ENCODE measurements at regions not wholly inside any gene's neighbourhood (a gene's known extent, or its start where the extent isn't known, plus 50 kb on each side); places are given as distances from the start of the nearest gene placed in this dataset.

DNA sequence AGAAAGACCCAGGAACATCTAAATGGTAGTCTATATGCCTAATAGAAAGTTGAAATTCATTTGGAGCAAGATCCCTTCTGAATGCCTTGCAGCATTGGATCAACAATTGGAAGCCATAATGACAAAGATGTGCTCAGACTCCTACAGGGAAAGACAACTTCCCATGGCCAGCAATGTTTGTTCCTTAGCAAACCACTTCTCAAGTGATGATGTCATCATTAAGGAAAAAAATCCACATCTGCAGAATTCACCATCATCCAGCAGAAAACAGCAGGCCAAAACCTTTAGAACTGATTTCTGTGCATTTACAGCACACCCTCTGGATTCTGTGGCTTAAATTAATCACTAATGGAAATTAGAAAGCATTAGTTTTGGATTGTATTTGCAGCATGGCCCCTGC is 82.4 kb upstream of the ZIC3 start:
- no peak for DNase-seq

DNA sequence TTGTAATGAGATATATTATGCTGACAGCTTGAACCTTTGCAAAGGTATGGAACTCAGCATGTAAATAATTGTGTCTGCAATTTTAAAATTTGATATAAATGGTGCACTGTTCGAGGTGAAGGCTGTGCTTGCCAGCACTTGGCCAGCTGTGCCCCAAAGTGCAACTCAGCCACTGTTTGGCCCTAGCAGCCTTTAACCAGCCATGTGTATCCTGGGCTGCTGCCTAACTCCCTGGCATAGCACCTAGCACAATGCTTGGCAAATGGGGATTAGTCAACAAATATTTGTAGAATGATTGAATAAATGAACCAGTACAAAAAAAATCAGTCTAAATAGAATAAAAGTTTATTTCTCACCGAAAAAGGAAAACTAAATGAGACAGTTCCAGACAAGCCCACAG is 83.8 kb upstream of the ZIC3 start:
- DNase-seq: no peak

DNA sequence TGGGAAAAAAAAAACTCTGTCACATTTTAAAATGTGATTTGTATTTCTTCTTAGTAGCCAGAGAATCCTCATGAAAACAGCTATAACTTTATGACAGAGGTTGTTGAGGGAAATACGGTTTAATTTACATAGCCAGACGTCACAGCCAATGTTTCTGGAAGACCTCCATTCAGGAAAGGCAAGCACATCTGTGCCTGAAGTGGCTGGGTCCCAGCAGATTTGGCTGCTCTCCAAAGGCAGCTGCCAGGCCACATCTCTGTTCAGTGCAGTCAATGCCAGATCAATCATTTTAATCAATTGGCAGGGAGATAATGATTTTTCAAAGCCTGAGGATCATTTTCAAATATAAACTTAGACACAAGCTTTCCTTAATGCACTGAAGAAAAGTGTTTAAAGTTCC is 86.5 kb upstream of the ZIC3 start:
- no peak for DNase-seq

DNA sequence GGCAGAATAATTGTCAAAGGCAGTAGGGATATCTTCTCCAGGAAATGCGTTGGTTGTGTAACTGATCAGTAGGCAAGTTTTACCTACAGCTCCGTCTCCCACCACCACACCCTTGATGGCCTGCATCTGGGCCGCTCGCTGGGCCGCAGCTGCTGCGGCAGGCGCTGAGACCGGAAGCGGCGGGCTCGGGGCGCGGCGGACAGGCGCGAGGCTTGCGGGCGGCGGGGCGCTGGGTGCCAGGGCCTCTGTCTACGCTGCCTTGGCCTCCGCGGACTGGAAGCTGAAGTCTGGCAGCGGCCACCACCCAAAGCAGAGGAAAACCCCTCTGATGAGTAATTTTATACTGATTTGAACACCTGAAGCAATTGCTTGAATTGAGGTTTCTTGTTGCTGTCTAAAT is 124.2 kb upstream of the ZIC3 start:
- DNase-seq: no peak

DNA sequence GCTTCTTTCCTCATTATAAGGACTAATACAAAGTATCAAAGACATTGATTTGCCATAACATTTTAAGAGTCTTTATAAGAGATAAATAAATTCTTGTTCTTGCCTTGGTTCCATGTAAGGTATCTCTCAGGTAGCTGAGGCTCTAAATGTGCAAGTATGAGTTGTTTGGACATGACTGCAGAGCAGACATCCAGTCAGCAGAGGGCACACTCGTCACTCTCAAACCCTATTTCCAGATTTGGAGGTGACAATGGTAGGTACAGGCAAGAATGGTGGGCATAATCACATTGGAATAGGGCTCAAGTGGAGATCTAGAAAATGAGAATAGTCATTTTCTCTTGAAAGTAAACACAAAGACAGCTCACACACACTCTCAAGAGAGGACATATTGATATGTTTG is 133.3 kb upstream of the ZIC3 start:
- no peak for DNase-seq

DNA sequence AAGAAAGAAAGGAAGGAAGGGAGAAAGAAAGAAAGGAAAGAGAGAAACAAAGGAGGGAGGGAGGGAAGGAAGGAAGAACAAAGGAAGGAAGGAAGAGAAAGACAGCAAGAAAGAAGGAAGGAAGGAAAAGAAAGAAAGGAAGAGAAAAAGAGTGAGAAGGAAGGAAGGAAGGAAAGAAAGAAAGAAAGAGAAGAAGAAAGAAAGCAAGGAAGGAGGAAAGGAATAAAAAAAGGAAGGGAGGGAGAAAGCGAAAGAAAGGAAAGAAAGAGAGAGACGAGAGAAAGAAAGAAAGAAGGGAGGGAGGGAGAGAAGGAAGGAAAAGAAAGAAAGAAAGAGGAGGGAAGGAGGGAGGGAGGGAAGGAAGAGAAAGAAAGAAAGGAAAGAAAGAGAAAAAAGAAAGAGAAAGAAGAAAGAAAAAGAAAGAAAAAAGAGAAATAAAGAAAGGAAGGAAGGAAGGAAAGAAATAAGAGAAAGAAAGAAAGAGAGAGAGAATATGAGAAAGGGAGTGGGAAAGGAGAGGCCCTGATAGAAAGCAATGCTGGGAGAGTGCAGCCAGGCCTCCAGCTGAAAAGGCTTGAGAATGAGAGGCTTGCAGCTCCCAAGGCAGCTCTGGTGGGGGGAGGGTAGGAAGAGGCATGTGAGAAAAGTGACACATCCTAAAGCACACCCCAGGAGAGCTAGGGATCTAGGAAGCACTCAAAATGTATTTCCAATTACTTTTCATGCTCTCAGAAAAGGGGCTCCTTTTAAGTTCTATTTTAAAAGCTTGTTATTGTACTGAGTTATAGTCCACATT is 134.0 kb upstream of the ZIC3 start:
- no peak for DNase-seq

DNA sequence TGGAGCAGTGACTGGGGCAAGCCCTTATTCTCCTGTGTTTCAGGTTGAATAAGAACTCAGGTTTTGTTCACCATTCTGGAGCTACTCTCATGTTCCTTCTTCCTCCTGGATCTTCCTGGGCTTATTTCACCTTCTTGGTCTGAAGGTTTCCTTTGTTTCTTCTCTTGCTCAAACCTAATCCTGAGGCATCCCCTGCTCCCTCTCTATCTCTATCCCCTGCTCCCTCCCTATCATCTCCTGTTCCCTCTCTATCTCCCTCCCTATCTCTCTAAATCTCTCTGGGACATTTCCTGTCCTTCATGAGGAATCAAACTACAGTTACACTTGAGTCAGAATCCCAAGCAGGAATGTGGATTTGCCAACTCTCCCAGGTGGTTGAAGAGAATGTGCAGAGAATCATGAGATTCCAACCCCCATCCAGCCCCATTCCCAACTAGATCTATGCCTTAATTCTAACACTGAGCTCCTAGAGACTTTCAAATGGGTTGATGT is 134.9 kb upstream of the ZIC3 start:
- DNase-seq: no peak

DNA sequence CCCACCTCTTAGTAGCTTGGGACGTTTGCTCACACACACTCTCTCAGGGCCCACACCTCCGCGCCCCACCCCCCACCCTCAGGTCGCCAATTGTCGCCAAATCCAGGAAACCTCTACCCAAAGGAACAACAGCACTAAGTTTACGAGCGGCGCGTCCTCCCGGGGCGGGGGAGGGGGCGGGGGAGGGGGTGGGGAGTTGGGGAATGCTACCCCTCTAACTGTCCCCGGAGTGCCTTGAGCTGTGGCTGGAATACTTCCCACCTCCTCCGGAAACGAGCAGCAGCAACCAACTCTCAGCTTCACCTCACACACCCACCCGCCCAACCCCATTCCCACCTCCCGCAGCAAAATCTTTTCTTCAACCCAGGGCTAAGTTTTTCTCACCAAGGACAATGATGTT is 135.6 kb upstream of the ZIC3 start:
- DNase-seq: no peak

DNA sequence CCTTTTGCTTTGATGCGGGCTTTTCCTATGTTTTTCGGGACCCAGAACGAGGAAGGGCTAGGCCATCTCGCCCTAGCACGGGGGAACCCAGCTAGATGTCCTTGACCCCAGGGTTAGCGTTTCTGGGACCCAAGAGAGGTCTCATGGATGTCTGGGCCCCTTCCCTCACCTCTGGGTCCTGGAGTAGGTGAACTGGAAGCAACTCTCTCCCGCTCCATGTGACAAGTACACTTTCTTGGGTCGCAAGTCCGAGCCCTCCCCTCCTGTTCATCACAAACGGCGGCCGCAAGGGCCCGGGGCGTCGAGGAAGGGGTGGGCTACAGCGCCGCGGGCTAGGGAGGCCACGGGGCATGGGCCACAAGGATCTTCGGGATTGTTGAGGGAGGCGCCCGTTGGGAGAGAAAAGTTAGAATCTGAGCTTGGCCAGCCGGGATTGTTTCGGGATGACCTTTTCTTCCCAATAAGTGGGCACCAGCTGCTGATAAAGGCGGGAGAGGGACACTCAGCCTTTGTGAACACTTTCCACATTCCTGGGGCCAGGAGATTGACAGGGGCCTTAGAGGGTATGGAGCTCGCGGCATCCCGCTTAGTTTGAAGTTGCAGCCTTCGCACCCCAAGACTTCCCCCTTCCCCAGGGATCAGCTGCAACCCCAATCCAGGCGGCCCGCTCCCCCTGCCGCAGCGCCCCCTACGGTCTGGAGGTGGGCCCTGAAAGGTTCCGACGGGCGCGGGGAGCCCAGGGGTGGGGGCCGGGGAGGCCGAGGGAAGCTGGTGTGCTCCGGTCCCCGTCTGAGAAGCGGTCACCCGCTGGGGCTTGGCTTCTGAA is 136.9 kb upstream of the ZIC3 start:
- DNase-seq: no peak

DNA sequence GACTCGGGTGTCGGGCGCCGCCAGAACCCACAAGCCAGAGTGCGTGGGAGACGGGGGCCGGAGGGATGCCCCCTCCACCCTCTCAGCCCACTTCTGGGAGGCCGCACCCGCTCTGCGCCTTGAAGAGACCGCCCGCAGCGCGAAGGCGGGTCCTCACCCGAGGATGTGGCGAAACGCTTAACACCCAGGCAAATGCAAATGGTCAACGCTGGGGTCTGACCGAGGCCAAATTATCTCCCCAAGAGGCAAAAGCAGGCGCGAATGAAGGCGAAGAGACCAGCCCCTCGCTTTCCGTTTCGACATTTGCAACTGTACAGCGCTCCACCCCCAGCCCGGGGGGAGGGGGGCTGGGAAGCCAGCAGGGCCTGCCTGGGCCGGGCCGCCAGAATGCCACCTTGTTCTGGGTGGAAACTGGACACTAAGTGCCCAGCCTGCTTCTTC is 137.7 kb upstream of the ZIC3 start:
- no peak for DNase-seq

DNA sequence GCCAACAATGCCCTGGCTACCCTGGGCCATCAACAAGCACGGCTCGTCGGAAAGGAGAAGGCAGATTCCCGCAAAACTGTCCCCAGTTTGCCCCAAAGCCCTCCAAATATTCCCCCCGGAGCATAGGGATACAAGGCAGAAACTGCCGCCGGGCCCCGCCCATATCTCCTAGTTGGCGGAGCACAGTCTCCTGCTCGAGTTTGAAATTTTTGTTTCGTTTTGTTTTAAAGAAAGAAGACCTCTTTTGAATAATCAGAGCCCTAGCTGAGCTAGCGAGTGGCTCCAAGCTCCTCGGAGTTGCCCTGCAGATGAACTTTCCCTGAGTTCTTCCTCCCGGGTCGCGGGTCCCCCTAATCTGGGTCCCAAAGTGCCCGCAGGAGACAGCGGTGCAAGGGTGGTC is 138.1 kb upstream of the ZIC3 start:
- no peak for DNase-seq

DNA sequence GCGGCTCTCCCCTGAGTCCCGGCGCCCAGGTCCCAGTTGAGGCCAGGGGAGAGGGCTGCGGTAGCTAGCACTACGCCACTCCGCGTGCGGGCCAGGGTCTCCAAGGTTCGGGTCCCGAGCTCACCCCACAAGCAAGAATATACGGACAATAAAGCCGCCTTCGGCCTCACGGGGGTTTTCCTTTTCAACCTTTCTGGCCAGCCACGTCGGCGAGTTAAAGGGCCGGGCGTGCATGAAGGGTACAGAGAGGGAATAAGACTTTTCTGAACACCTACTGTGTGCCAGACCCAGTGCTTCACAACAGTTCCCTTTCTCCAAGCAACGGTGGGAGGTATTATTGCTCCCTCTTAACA is 138.5 kb upstream of the ZIC3 start:
- DNase-seq: no peak

DNA sequence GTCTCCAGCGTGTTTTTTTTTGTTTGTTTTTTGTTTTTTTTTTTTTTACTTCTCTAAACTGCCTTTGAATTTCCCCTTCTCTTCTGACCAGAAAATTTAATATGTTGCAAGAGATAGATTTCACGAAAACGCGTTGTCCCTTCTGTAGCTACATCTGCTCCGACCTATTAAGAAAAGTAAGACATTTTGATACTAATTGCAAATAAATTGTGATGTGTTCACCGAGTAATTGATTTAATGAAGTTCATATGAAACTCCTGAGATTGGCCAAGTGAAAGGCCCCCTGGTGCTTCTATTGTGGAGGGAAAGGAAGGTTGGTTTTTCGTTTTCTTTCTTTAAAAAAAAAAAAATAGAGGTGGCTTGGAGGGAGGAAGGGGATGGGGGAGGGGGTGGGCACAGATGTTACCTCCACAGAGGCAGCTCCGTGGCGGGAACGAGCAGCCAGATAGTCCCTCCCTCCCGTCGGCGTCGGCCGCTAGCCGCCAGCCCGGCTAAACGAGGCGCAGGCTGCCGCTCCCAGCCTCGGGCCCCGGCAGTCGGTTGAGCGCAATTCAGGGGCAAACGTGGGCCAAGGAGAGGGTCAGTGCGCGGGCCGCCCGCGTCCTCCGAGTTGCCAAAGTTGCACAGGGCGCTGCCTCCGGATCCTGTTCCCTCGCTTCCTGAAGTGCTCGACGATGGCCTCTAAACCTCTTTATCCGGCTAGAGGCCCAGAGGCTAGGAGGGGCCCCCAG is 139.1 kb upstream of the ZIC3 start:
- DNase-seq: no peak

DNA sequence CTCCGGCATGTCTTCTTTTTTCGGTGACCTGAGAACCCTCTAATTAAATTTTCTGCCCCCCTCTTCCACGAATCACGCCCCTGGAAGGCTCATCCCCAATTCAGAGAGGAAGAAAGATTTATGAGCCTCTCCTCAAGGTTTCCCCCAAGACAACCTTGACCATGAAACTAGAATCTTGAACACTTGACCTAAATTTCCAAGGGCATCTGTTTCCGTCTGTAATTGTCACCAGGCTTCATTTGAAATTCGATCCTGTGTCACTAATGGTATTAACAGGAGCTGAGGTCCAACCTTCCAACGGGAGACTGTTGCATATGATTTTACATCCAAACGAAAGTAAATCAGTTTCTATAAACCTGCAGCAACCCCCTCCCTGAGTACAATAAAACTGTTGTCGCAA is 139.9 kb upstream of the ZIC3 start:
- DNase-seq: no peak

DNA sequence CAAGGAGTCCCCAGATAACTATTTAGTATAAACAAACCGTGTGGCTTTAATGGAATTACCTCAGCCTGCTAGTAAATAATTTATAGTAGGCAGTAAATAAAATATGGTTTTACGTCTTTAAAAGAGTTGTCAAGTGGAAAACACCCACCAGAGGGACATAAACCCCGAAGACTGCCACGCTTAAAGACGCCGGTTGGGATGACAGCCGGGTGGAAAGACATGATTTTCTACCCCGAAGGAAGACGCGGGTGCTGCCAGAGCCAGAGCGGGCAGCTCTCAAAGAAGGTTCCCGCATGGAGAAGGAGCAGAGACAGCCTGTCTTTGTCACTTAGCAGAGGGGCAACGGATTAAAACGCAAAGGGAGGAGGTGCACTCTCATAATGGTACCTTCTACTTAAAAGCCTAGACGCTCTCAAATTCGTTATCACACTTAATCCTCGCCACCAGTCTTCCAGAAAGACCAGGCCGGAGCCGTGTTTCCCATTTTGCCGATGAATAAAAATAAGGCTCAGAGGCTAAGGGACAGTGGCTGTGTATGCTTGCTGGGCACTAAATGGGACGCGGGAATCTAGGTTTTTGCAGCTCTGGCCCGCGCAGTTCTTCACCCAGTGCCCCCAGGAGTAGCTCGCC is 140.5 kb upstream of the ZIC3 start:
- no peak for DNase-seq

DNA sequence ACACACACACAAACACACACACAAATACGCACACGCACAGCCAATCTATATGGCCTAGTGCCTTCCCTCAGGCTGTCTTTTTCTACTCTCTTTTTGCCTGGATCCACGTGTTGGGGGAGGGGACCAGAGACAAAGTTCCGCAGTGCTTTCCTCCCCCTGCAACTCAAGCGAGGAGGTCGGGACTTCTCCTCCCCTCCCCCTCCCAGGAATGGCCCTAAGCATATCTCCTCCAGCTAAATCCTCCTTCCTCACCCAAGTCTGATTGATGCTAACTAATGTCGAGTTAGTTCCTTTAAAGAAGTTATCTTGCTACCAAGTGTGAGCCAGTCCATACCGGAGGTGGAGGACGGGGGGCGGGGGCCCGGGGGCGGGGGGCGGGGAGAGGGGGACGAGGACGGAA is 141.2 kb upstream of the ZIC3 start:
- DNase-seq: no peak

DNA sequence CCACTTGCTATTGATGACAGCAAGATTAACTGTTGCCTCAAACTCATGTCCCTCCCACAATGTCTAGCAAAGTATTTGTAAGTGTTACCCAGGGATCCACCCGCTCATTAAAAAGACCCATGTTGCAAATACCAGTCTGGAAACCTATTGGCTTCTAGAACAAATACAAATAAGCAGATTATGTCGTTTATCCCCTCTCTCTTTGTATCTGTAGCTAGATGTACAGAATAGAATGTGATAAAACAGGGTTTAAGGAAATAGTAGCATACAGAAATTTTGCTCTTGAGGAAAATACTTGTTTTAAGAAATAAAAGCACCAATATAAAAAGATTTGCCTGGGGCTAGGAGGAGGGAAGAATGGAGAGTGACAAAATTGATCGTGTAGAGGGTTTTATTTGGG is 142.7 kb upstream of the ZIC3 start:
- DNase-seq: no peak

DNA sequence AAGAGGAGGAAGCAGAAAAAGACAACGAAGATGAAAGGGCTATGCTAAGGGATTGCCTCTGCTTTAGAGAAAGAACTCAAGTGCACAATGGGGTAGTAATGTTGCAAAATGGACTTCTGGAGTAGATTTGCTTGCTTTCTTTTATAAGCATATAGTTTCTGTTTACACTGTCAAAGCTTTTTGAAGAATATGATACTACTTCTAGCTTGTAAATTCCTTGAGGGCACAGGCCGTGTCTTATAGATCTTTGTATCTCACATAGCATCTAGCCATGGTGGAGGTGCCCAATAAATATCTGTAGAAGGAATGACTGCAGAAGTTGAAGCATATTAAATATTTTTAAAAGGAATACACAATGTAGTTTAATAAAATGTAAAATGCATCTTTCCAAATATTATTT is 147.8 kb upstream of the ZIC3 start:
- no peak for DNase-seq

DNA sequence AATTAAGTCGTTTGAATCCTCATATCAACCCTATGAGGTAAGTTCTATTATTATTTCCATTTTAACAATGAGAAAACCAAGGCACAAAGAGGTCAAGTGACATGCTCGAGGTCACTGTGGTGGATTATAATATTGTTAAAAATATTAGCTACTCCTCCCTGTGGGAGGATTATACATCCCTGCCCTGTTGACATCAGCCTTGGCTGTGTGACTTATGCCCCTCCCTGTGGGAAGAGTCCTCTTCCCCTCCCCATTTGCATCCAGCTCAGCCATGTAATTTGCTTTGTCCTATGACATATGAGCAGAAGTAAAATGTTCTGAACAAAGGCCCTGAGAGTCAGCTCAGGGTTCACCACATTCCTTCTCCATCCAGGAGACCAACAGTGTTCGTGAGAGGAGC is 152.7 kb upstream of the ZIC3 start:
- DNase-seq: no peak

DNA sequence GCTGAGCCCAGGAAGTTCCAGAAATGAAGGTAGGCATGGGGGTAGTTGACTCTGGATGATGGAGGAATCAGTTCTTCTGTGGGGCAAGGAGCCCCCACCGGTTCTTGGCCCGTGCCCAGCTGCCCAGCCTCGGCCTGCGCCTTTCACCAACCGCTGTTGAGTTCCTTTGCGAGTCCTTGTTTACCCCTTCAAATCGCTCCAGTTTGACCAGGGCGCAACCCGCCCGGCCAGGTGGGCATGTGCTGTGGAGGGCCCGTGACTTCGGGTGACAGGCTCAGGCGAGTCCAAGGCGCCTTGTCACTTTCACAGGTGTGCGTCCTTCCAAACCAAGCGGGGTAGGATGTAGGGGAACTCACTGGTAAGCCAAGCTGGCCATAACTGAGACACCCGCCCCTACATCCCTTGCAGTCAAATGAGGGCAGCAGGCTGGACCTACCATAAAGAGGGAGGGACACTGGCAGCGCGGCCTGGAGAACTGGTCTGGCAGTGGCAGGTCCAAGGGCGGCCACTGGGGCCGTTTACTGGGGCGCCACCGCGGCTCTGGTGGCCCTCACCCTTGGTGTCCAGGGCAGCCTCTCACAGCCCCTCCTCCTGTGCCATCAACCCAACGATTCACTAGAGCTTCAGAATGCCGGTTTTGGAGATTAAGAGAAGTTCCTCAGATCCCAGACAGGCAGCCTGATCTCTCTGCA is 160.3 kb upstream of the ZIC3 start:
- no peak for DNase-seq

DNA sequence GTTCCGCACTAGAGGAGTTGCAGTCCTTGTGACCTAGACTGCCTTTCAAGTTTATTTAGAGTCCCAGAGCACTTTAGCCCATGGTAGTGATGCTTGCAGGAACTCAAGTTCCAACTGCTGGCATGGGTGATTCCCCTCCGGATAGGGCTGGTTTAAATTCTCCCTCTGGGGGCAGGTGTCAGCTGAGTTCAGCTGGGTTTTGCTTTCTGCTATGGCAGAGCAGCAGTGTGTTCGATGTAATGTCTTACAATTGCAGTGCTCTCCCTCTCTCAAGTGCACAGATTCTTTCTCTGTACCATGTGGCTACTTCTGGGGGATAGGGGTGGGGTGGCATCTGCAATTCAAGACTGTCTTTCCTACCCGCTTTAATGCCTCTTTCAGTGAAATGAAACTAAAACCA is 164.8 kb upstream of the ZIC3 start:
- DNase-seq: no peak

DNA sequence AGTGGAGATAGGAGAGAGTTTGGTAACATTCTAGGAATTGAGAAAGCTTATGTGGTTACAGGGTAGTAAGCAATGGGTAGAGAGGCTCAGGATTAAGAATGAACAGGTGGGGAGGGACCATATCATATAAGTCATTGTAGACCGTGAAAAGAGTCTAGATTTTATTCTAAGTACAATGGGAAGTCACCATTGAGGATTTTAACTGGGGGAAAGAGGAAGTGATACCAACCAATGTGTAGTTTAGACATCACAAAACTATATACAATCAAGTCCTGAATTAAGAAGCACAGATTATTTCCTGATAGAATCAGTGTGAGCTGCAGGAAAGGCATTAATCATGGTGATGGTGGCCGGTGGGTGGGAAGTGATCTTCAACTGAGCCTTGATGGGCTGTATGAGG is 178.3 kb upstream of the ZIC3 start:
- DNase-seq: no peak

Measured in CD4-positive, alpha-beta T cell treated with Interleukin-6 for 4 hours (primary cell).